OCI-M1 (cell line): ENCODE measurements at regions not wholly inside any gene's neighbourhood (a gene's known extent, or its start where the extent isn't known, plus 50 kb on each side); places are given as distances from the start of the nearest gene placed in this dataset.
"Not testable (repeated sequence)": the region's sequence is repeated elsewhere in the genome, so short reads cannot be mapped to it uniquely, and the experiment has no call there.

Experiments
- DNase-seq: peaks from one replicate; lab custom pipeline; 2025; lab: John Stamatoyannopoulos, UW

DNA sequence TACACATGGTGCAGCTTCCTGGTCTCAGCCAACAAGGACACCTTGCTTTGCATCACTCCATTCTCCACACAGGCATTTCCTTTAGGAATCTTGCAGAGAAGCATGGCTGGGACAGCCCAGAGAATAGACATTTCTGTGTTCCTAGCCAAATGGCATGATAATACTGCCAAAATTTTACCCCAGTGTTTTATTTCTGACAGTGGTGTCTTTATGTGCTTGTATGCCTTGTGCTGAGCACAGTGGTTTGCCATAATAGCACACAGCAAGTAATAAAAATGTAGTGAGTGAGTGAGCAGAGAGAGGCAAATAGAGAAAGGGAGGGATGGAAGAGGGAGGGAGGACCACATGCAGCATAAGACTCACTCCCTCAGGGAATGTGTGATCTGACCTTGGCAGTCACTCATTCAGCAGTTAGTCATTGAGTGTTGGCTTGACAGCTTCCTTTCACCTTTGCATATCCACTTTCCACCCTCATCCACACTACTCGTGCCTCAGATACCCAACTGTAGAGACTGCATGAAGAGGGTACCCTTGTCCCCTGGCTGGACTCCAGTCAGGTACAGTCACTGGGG is 212.8 kb upstream of the CCDC196 start:
- DNase-seq: no peak

DNA sequence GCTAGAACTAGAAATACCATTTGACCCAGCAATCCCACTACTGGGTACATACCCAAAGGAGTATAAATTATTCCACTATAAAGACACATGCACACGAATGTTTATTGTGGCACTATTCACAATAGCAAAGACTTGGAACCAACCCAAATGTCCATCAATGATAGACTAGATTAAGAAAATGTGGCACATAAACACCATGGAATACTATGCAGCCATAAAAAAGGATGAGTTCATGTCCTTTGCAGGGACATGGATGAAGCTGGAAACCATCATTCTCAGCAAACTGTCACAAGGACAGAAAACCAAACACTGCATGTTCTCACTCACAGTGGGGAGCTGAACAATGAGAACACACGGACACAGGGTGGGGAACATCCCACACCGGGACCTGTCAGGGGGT is 207.8 kb upstream of the CCDC196 start:
- DNase-seq: not testable (repeated sequence)

DNA sequence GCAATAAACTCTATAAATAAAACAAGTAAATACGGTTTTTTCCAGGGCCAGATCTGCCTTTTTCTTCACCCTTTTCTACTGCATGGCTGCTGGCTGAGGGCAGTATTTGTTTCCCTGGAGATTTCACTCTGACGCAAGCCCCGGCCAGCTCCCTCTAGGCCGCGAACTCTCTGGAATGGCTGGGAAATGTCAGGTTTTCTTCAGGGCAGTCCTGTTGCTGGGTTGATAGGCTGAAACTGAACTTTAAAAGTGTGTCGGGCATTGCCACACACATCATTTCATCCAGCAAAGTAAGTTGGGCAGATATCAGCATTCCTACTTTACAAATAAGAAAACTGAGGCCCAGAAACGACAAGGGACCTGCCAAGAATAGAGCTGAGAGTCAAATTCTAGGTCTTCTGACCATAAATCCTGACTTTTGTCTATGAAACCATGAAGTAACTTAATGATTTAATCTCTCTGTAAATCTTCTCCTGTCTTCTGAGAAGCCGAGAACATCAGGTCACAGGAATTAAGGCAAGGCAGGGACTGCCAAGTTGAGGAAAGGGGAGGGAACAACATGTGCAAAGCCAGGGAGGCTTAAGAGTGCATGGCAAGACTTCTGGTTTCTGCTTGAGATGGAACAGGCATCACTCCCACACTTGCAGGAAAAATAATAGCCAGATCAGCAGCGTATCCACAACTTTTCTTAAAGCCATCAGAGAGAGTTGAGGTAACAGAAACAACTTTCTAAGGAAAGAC is 205.0 kb upstream of the CCDC196 start:
- no peak for DNase-seq

DNA sequence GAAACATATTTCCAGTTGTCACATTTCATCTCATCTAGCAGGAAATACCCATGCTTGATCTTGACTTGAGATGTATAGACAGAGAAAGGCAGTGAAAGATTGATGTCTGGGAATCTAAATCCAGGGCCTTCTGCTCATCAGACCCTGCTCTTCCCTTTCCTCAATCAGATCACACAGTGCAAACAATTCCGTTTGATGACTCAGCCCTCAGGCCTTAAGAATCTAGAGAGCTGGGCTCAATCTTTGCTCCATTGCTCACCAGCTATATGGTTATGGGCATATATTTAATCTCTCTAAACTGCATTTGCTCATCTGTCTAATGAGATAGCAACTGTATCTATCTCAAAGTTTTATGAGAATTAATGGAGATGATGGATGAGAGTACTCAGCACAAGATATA is 201.8 kb upstream of the CCDC196 start:
- no peak for DNase-seq

DNA sequence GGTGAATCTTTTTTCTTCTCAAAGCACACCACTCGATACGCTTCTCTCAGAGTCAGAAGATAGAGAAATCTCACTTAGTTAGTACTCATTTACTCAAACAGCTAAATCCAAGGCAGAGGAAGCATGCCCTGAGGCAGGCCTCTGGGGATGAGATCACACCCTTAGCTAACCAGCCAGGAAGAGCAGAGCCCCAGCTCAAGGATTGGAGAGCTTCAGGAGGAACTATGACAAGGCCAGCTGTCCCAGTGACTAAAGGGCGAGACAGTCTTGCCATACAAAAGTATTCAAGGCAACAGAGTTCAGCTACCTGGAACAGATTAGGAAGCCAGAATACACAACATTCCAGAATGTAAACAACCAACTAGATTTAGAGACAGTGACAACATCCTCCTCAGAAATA is 197.7 kb upstream of the CCDC196 start:
- DNase-seq: no peak

- no peak for DNase-seq
Measured at GRCh38 chr14:66291756-66292155, 194.4 kb upstream of the CCDC196 start.

GRCh38 chr14:66293533-66294105 is 192.6 kb upstream of the CCDC196 start:
- DNase-seq: peak; percentile 26

- no peak for DNase-seq
Measured at GRCh38 chr14:66295386-66295785, 190.8 kb upstream of the CCDC196 start.

DNA sequence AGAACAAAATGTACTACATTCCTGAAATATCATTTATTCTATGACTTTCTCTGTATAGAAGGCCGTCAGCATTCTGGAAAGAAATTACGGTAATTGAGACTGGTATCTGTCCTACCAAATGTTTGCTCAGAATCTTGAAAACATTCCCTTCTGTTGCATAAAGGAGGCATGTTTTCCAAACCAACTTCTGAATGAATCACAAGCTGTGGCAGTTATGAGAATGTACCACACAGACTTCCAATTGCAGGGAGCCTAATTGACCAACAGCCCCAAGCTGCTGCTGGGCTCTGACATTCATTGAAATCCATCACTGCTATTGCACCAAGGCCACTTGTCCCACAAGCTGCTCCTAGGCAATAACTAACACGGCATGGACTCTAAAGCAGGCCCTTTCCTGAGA is 185.3 kb upstream of the CCDC196 start:
- no peak for DNase-seq

DNA sequence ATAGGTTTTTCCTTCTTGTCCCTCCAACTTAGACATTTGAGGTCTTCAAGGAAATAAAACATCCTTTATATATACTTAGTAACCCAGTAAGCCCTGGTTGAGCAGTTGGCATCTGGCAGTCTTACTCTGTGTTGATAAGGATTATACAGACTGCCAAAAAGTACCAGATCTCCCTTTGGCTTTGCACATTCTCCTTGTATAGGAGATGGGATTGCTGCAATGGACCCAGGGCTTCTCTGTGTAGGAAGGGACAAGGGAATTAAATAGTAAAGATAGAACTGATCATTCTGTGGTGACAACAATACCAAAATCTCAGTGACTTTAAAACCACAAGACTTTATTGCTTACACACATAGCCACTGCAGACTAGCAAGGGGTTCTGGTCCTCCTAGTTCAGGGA is 180.1 kb upstream of the CCDC196 start:
- DNase-seq: no peak

- no peak for DNase-seq
Measured at GRCh38 chr14:66311058-66311457, 175.1 kb upstream of the CCDC196 start.

DNA sequence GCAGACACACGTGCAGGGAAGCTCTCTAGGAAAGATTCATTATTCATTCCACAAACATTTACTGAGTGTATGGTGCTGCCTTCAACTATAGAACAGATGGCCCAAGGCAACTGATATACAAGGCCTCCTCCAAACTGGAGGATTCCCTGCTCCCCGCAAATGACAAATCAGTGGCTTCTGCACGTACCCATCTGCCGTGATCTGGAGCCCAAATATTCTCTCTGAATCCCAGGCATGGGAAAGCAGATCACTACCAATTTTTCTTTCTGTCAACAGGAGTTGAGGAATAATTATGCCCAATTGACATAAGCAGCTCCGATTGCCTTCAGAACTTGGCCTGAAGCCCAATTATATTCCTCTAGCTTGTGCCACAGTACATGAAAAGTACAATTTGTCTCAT is 174.2 kb upstream of the CCDC196 start:
- no peak for DNase-seq

DNA sequence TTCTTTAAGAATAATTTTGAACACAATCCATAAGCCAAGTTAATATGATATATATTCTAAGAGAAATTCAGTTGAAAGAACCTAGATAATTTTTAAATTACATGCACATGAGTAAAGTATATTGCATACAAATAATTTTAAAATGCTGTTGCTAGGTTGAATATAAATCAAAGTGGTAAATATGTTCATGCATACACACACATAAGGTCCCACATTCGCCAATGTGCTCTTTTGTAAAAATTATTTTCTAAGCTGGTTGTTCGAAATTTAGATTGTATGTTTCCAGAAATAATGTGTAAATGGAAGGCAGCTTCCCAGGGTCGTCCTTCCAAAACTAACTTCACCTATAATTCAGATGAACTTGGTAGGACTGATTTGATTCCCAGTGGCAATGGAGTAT is 173.7 kb upstream of the CCDC196 start:
- no peak for DNase-seq

DNA sequence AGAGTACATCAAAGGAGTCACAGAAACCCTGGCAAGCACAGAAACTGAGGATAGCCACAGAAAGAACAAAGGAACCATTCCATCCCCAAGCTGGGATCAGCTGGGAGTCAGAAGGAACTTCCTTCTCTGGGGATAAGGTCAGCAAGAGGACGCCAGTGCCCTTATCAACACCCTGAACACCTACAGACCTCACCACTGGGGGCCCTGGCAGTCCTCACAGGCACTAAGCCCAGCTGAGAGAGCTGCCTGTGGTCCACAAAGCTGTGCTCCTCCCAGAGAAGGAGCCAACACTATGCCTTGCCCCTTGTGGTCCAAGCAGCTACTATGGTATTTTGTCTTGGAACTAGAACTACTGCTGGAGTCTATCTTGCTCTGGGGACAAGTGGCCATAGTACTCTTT is 171.1 kb upstream of the CCDC196 start:
- DNase-seq: no peak

DNA sequence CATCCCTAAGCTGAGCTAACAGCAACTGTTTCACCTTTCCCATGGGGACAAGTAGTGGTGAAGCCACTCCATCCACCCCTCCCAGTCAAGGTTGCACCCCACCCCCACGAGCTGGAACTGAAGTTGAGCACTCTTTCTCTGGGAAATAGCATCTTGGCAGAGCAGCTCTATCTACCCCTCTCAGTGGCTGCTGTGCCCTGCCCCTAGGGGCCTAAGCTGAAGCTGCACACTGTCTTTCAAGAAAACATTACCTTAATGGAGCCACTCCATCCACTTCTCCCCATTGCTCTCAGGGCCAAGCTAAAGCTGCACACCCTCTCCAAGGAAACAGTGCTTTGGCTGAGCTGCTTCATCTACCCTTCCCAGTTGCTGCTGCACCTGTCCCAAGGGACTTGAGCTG is 170.6 kb upstream of the CCDC196 start:
- no peak for DNase-seq

DNA sequence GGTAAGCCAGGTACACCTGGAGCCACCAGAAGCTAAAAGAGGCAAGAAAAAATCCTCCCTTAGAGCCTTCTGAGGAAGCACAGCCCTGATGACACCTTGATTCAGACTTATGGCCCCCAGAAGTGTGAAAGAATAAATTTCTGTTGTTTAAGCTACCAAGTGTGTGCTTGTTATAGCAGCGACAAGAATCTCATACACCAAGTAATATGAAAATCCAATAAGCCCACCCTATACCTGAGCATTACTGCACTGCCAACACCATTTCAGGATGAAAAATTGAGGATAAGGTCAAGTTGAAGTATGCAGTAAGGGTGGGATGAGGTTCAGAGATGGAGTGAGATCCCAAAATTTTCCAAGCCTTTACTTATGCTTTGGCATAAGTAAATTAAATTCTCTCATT is 163.6 kb upstream of the CCDC196 start:
- no peak for DNase-seq

GRCh38 chr14:66330228-66330627 is 155.9 kb upstream of the CCDC196 start:
- DNase-seq: no peak

- no peak for DNase-seq
Measured at GRCh38 chr14:66330916-66331315, 155.3 kb upstream of the CCDC196 start.

- not testable (repeated sequence) for DNase-seq
Measured at GRCh38 chr14:66333293-66333692, 152.9 kb upstream of the CCDC196 start.

DNA sequence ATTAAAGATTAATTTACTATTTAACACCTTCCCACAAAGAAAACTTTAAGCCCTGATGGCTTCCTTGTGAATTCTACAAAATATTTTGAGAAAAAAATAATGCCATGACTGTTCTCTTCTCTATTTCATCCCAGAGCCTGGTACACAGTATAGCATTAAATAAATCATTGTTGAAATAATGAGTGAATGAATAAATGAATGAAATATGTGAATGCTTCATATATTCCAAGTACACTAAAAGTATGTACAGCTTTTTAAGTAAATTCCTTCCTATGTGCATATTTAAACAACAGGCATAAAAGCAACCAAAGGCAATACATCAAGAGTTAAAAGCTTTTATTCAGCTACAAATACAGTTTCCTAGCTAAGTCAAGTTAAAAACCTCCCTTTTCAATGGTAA is 144.9 kb upstream of the CCDC196 start:
- no peak for DNase-seq

DNA sequence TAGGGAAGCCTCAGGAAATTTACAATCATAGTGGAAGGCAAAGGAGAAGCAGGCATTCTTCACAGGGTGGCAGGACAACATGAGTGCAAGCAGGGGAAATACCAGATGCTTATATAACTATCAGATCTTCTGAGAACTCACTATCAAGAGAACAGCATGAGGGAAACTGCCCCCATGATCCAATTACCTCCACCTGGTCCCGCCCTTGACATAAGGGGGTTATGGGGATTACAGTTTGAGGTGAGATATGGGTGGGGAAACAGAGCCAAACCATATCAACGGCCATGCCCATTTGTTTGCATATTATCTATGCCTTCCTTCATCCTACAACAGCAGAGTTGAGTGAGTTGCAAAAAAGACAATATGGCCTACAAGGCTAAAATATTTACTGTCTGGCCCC is 140.2 kb upstream of the CCDC196 start:
- DNase-seq: no peak

DNA sequence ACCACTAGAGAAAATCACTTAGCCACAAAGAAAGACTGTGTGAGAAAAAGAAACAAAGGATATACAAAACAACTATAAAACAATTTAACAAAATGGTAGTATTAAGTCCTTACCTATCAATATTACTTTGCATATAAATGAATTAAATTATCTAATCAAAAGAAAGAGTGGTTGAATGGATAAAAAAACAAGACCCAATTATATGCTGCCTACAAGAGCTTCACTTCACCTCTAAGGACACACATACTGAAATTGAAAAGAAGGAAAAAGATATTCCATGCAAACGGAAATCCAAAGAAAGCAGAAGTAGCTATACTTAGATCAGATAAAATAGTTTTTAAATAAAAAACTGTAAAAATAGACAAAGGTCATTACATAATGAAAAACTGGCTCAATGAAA is 134.9 kb upstream of the CCDC196 start:
- DNase-seq: no peak

- DNase-seq: peak; percentile 47
Measured at GRCh38 chr14:66359500-66359899, 126.7 kb upstream of the CCDC196 start.
